ENCODE measurements at regions not wholly inside any gene's neighbourhood (a gene's known extent, or its start where the extent isn't known, plus 50 kb on each side); places are given as distances from the start of the nearest gene placed in this dataset.

GRCh38 chr4:23978002-23978401, 88.2 kb upstream of the PPARGC1A start:
- no peak for TF ChIP-seq CTCF (IDR thresholded peaks at IDR 0.05; ENCODE audit: control insufficient read depth, extremely low read depth, insufficient read depth)
- DNase-seq (ENCODE audit: low read depth), result no peak
- H3K4me3 ChIP-seq (ENCODE audit: low read depth, low read length), result no peak overlapping the region

GRCh38 chr4:23976423-23976822, 86.6 kb upstream of the PPARGC1A start:
- no peak for DNase-seq (ENCODE audit: low read depth)
- no peak for TF ChIP-seq CTCF (IDR thresholded peaks at IDR 0.05; ENCODE audit: control insufficient read depth, extremely low read depth, insufficient read depth)
- H3K4me3 ChIP-seq (ENCODE audit: low read depth, low read length), result no peak overlapping the region

- no peak overlapping the region for H3K4me3 ChIP-seq (ENCODE audit: low read depth, low read length)
- TF ChIP-seq CTCF (IDR thresholded peaks at IDR 0.05; ENCODE audit: control insufficient read depth, extremely low read depth, insufficient read depth), result no peak
- no peak for DNase-seq (ENCODE audit: low read depth)
Measured at GRCh38 chr4:23973308-23973855, 83.5 kb upstream of the PPARGC1A start.

- TF ChIP-seq CTCF (IDR thresholded peaks at IDR 0.05; ENCODE audit: control insufficient read depth, extremely low read depth, insufficient read depth), result no peak
- no peak for DNase-seq (ENCODE audit: low read depth)
- H3K4me3 ChIP-seq (ENCODE audit: low read depth, low read length), result no peak overlapping the region
Measured at GRCh38 chr4:23972805-23973204, 83.0 kb upstream of the PPARGC1A start.

GRCh38 chr4:23972187-23972586, 82.3 kb upstream of the PPARGC1A start:
- no peak for TF ChIP-seq CTCF (IDR thresholded peaks at IDR 0.05; ENCODE audit: control insufficient read depth, extremely low read depth, insufficient read depth)
- DNase-seq (ENCODE audit: low read depth), result no peak
- H3K4me3 ChIP-seq (ENCODE audit: low read depth, low read length), result no peak overlapping the region

- TF ChIP-seq CTCF (IDR thresholded peaks at IDR 0.05; ENCODE audit: control insufficient read depth, extremely low read depth, insufficient read depth), result no peak
- DNase-seq (ENCODE audit: low read depth), result no peak
- no peak overlapping the region for H3K4me3 ChIP-seq (ENCODE audit: low read depth, low read length)
Measured at GRCh38 chr4:23970201-23970850, 80.5 kb upstream of the PPARGC1A start.

GRCh38 chr4:23969635-23970145, 79.8 kb upstream of the PPARGC1A start:
- no peak for DNase-seq (ENCODE audit: low read depth)
- no peak overlapping the region for H3K4me3 ChIP-seq (ENCODE audit: low read depth, low read length)
- no peak for TF ChIP-seq CTCF (IDR thresholded peaks at IDR 0.05; ENCODE audit: control insufficient read depth, extremely low read depth, insufficient read depth)
